ELF-1 (cell line): ENCODE measurements at regions not wholly inside any gene's neighbourhood (a gene's known extent, or its start where the extent isn't known, plus 50 kb on each side); places are given as distances from the start of the nearest gene placed in this dataset.
A peak's percentile ranks its signal among the peaks of the same experiment; 100 is the strongest.

Experiments
- DNase-seq: peaks from one replicate; pipeline ENCODE4 v3.0.0-alpha.2; 2016; ENCODE audit warnings: low read depth, low spot score

- DNase-seq, result peak; percentile 17
Observed at GRCh38 chr12:126747530-126748149, 1519.3 kb upstream of the TMEM132C start.

GRCh38 chr12:126752021-126752420 is 1514.9 kb upstream of the TMEM132C start:
- no peak for DNase-seq

- no peak for DNase-seq
Observed at GRCh38 chr12:126757326-126757725, 1509.6 kb upstream of the TMEM132C start.

GRCh38 chr12:126760092-126760491 is 1506.9 kb upstream of the TMEM132C start:
- DNase-seq, result no peak

GRCh38 chr12:126761420-126761819 is 1505.5 kb upstream of the TMEM132C start:
- DNase-seq, result no peak

- DNase-seq, result no peak
Observed at GRCh38 chr12:126762150-126762549, 1504.8 kb upstream of the TMEM132C start.

- no peak for DNase-seq
Observed at GRCh38 chr12:126763359-126763758, 1503.6 kb upstream of the TMEM132C start.

GRCh38 chr12:126767334-126767733 is 1499.6 kb upstream of the TMEM132C start:
- DNase-seq, result no peak

- DNase-seq, result no peak
Observed at GRCh38 chr12:126768517-126768916, 1498.5 kb upstream of the TMEM132C start.

- DNase-seq, result no peak
Observed at GRCh38 chr12:126770188-126770587, 1496.8 kb upstream of the TMEM132C start.

- DNase-seq, result no peak
Observed at GRCh38 chr12:126772171-126772864, 1494.7 kb upstream of the TMEM132C start.

GRCh38 chr12:126773012-126773411 is 1494.0 kb upstream of the TMEM132C start:
- DNase-seq, result no peak

- no peak for DNase-seq
Observed at GRCh38 chr12:126773491-126773890, 1493.5 kb upstream of the TMEM132C start.

- DNase-seq, result no peak
Observed at GRCh38 chr12:126776026-126776655, 1490.8 kb upstream of the TMEM132C start.

GRCh38 chr12:126780343-126780742 is 1486.6 kb upstream of the TMEM132C start:
- DNase-seq, result no peak

- DNase-seq, result no peak
Observed at GRCh38 chr12:126781593-126781992, 1485.4 kb upstream of the TMEM132C start.

- DNase-seq, result no peak
Observed at GRCh38 chr12:126782083-126782482, 1484.9 kb upstream of the TMEM132C start.

GRCh38 chr12:126784328-126784921 is 1482.5 kb upstream of the TMEM132C start:
- peak; percentile 33 for DNase-seq

- no peak for DNase-seq
Observed at GRCh38 chr12:126789963-126790362, 1477.0 kb upstream of the TMEM132C start.

- no peak for DNase-seq
Observed at GRCh38 chr12:126791122-126791521, 1475.8 kb upstream of the TMEM132C start.

GRCh38 chr12:126792411-126792810 is 1474.6 kb upstream of the TMEM132C start:
- DNase-seq, result no peak

GRCh38 chr12:126797525-126797924 is 1469.4 kb upstream of the TMEM132C start:
- no peak for DNase-seq

- no peak for DNase-seq
Observed at GRCh38 chr12:126798449-126798848, 1468.5 kb upstream of the TMEM132C start.
